Osteoblast (primary cell): ENCODE measurements at regions not wholly inside any gene's neighbourhood (a gene's known extent, or its start where the extent isn't known, plus 50 kb on each side); places are given as distances from the start of the nearest gene placed in this dataset.
A peak's percentile ranks its signal among the peaks of the same experiment; 100 is the strongest.

ENCODE experiments used
- DNase-seq: peaks from one replicate; pipeline ENCODE4 v3.0.0; 2011; ENCODE audit warnings: low spot score, mixed read lengths; ENCODE audit not compliant: insufficient read length; ENCODE audit errors: missing footprints
- H2AFZ ChIP-seq: 2 replicates; pipeline ENCODE4 v1.6.0; 2011; ENCODE audit warnings: mild to moderate bottlenecking, low read length
- H3K27ac ChIP-seq: 2 replicates; pipeline ENCODE4 v1.5.1; 2011; ENCODE audit warnings: mild to moderate bottlenecking, low read depth, low read length, moderate library complexity
- H3K27me3 ChIP-seq: 2 replicates; pipeline ENCODE4 v1.6.0; 2012; ENCODE audit warnings: mild to moderate bottlenecking, control low read depth, inconsistent platforms, low read length, moderate library complexity; ENCODE audit not compliant: insufficient read depth
- H3K36me3 ChIP-seq: 2 replicates; pipeline ENCODE4 v1.5.1; 2011; ENCODE audit warnings: mild to moderate bottlenecking, low read length, control low read depth, moderate library complexity; ENCODE audit not compliant: insufficient read depth
- H3K4me1 ChIP-seq: 2 replicates; pipeline ENCODE4 v1.5.1; 2011; ENCODE audit warnings: mild to moderate bottlenecking, low read length, control low read depth, moderate library complexity; ENCODE audit not compliant: insufficient read depth
- H3K4me2 ChIP-seq: 2 replicates; pipeline ENCODE4 v1.6.0; 2011; ENCODE audit warnings: mild to moderate bottlenecking, low read length; ENCODE audit not compliant: insufficient read depth
- H3K4me3 ChIP-seq: fragments of 200-600 bp; sonication (generic); 3 replicates; pipeline ENCODE4 v1.5.1; 2012; ENCODE audit warnings: mild to moderate bottlenecking, low read length, inconsistent platforms; ENCODE audit not compliant: insufficient read depth
- H3K79me2 ChIP-seq: 2 replicates; pipeline ENCODE4 v1.6.0; 2012; ENCODE audit warnings: mild to moderate bottlenecking, low read length, control low read depth, inconsistent platforms; ENCODE audit not compliant: insufficient read depth
- H3K9me3 ChIP-seq: 2 replicates; pipeline ENCODE4 v1.5.1; 2011; ENCODE audit warnings: low read depth, low read length, control low read depth
- H4K20me1 ChIP-seq: 2 replicates; pipeline ENCODE4 v1.6.0; 2012; ENCODE audit warnings: mild to moderate bottlenecking, low read length, control low read depth; ENCODE audit not compliant: insufficient read depth
- CTCF ChIP-seq: IDR thresholded peaks from 2 replicates; pipeline ENCODE4 v1.5.1; 2011; ENCODE audit warnings: mild to moderate bottlenecking, low read depth, low read length, moderate library complexity; ENCODE audit errors: extremely low read depth

GRCh38 chr11:26093206-26093605, 238.7 kb upstream of the ANO3 start:
- no peaks in the 10 kb centered on the region for H3K79me2 ChIP-seq
- no peak overlapping the region for H2AFZ ChIP-seq
- H3K4me3 ChIP-seq, result no peak overlapping the region
- H3K9me3 ChIP-seq, result no peaks in the 10 kb centered on the region
- DNase-seq, result peak; percentile 47
- no peak for TF ChIP-seq CTCF
- H3K27me3 ChIP-seq, result no peaks in the 10 kb centered on the region
- H3K27ac ChIP-seq, result no peak overlapping the region
- H3K4me2 ChIP-seq, result no peak overlapping the region
- no peaks in the 10 kb centered on the region for H3K4me1 ChIP-seq
- H3K36me3 ChIP-seq, result no peaks in the 10 kb centered on the region
- H4K20me1 ChIP-seq, result no peaks in the 10 kb centered on the region

GRCh38 chr11:26095340-26095739, 236.6 kb upstream of the ANO3 start:
- DNase-seq, result no peak
- Histone ChIP-seq H3K4me1 (no peaks in the 10 kb centered on the region), H3K9me3 (no peaks in the 10 kb centered on the region), H4K20me1 (no peaks in the 10 kb centered on the region), H2AFZ (no peak overlapping the region), H3K4me3 (no peak overlapping the region), H3K27me3 (no peaks in the 10 kb centered on the region), H3K27ac (no peak overlapping the region), H3K79me2 (no peaks in the 10 kb centered on the region), H3K36me3 (no peaks in the 10 kb centered on the region), H3K4me2 (no peak overlapping the region)
- TF ChIP-seq CTCF, result no peak

- Histone ChIP-seq H3K4me3 (no peak overlapping the region), H3K4me1 (no peaks in the 10 kb centered on the region), H3K79me2 (no peaks in the 10 kb centered on the region), H3K9me3 (no peaks in the 10 kb centered on the region), H3K36me3 (no peaks in the 10 kb centered on the region), H3K27ac (no peak overlapping the region), H3K27me3 (no peaks in the 10 kb centered on the region), H4K20me1 (no peaks in the 10 kb centered on the region), H2AFZ (no peak overlapping the region), H3K4me2 (no peak overlapping the region)
- no peak for TF ChIP-seq CTCF
- DNase-seq, result no peak
Observed at GRCh38 chr11:26096451-26096850, 235.5 kb upstream of the ANO3 start.

GRCh38 chr11:26102325-26102724, 229.6 kb upstream of the ANO3 start:
- H3K4me2 ChIP-seq, result no peak overlapping the region

More at GRCh38 chr11:26102325-26102724, 229.6 kb upstream of the ANO3 start:
- H3K79me2 ChIP-seq, result no peaks in the 10 kb centered on the region
- H3K27ac ChIP-seq, result no peak overlapping the region
- H3K36me3 ChIP-seq, result no peaks in the 10 kb centered on the region
- H3K27me3 ChIP-seq, result no peaks in the 10 kb centered on the region
- no peaks in the 10 kb centered on the region for H3K9me3 ChIP-seq
- TF ChIP-seq CTCF, result no peak
- DNase-seq, result no peak
- H3K4me1 ChIP-seq, result no peaks in the 10 kb centered on the region
- H3K4me3 ChIP-seq, result no peak overlapping the region
- H2AFZ ChIP-seq, result no peak overlapping the region
- no peaks in the 10 kb centered on the region for H4K20me1 ChIP-seq
